Kidney (tissue), 13 donors: ENCODE measurements at regions not wholly inside any gene's neighbourhood (a gene's known extent, or its start where the extent isn't known, plus 50 kb on each side); places are given as distances from the start of the nearest gene placed in this dataset.

Source experiments
- DNase-seq, 5 donors: peaks; one replicate each; pipeline ENCODE4 v3.0.0-alpha.2; 2013 to 2020
- FAIRE-seq: peaks from 2 replicates; lab custom pipeline; 2012; peaks lifted over from hg19 to GRCh38; lab: Jason Lieb, UNC
- H3K27ac ChIP-seq, 2 donors: one replicate each; pipeline ENCODE4 v1.7.0; 2013; ENCODE audit warnings: low read depth in 2 of 2, low read length in 2 of 2, inconsistent platforms in 1 of 2
- H3K27me3 ChIP-seq: one replicate; pipeline ENCODE4 v1.7.1; 2013; ENCODE audit warnings: low read length, inconsistent platforms; ENCODE audit not compliant: control insufficient read depth, insufficient read depth
- H3K36me3 ChIP-seq, 3 donors: one replicate each; pipeline versions ENCODE4 v1.7.0 to v1.7.1; 2013; ENCODE audit warnings: low read length in 3 of 3, control low read depth in 1 of 3, inconsistent platforms in 1 of 3; ENCODE audit not compliant: insufficient read depth in 3 of 3, control insufficient read depth in 2 of 3
- H3K4me1 ChIP-seq, 3 donors: one replicate each; pipeline versions ENCODE4 v1.7.0 to v1.7.1; 2013; ENCODE audit warnings: low read length in 3 of 3, inconsistent platforms in 1 of 3, low read depth in 1 of 3; ENCODE audit not compliant: control insufficient read depth in 2 of 3, insufficient read depth in 2 of 3
- H3K4me3 ChIP-seq, 3 donors: one replicate each; pipeline versions ENCODE4 v1.7.0 to v1.8.1; 2013; ENCODE audit warnings: low read length in 3 of 3, control low read depth in 1 of 3, inconsistent platforms in 1 of 3
- H3K9ac ChIP-seq, 3 donors: one replicate each; pipeline versions ENCODE4 v1.7.0 to v1.7.1; 2013; ENCODE audit warnings: low read length in 3 of 3, control low read depth in 1 of 3, inconsistent platforms in 1 of 3
- H3K9me3 ChIP-seq, 3 donors: one replicate each; pipeline versions ENCODE4 v1.7.0 to v1.7.1; 2013; ENCODE audit warnings: low read length in 3 of 3, control low read depth in 1 of 3, inconsistent platforms in 1 of 3; ENCODE audit not compliant: control insufficient read depth in 2 of 3, insufficient read depth in 1 of 3
- intact Hi-C: fragments of 100-400 bp; cut with DNase I; formaldehyde crosslinking; loops from one replicate; pipeline ENCODE4 v1.11.1; 2022
- TF ChIP-seq, protein P1 (sequence below): IDR thresholded peaks from 3 replicates; pipeline ENCODE4 v1.5.1; 2012; ENCODE audit warnings: mild to moderate bottlenecking, moderate library complexity, borderline replicate concordance; ENCODE audit not compliant: insufficient read depth; ENCODE audit errors: extremely low read depth
- donor health status: control.
- donor health status: control.
- donor health status: control.
- donor health status: control.
- donor health status: control.
- donor health status: DM: yes; HTN: yes; CAD: no.
- donor health status: Normal renal cell carcinoma (clear cell type).

DNA sequence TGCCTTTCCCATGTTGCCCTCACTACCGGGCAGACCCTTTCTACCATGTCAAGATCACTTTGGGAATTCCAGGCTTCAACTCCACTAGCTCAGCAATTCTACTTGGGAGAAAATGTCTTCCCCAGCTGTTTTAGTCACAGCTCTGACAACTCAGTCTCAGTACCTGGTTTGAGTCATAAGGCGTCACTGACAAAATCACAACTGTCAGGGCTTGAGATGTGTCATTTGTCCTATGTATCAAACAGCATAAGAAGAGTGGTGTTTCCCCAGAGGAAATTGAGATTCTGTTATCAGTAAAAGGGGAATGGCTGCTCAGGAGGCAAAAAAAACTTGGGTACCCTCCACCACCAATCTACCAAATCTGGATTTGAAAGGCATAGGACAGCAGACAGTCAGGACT is 594.9 kb upstream of the SUCLG2 start:
- FAIRE-seq (no peak), DNase-seq (no peak)
- no peaks in the 10 kb centered on the region for H3K9me3 ChIP-seq
- no peak overlapping the region for H3K9ac ChIP-seq
- intact Hi-C loops = no loop called here
- no peaks in the 10 kb centered on the region for H3K27me3 ChIP-seq
- no peak overlapping the region for H3K27ac ChIP-seq
- TF ChIP-seq, protein P1, sequence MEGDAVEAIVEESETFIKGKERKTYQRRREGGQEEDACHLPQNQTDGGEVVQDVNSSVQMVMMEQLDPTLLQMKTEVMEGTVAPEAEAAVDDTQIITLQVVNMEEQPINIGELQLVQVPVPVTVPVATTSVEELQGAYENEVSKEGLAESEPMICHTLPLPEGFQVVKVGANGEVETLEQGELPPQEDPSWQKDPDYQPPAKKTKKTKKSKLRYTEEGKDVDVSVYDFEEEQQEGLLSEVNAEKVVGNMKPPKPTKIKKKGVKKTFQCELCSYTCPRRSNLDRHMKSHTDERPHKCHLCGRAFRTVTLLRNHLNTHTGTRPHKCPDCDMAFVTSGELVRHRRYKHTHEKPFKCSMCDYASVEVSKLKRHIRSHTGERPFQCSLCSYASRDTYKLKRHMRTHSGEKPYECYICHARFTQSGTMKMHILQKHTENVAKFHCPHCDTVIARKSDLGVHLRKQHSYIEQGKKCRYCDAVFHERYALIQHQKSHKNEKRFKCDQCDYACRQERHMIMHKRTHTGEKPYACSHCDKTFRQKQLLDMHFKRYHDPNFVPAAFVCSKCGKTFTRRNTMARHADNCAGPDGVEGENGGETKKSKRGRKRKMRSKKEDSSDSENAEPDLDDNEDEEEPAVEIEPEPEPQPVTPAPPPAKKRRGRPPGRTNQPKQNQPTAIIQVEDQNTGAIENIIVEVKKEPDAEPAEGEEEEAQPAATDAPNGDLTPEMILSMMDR = no peak
- no peaks in the 10 kb centered on the region for H3K4me1 ChIP-seq
- H3K36me3 ChIP-seq = no peaks in the 10 kb centered on the region
- H3K4me3 ChIP-seq = no peak overlapping the region

DNA sequence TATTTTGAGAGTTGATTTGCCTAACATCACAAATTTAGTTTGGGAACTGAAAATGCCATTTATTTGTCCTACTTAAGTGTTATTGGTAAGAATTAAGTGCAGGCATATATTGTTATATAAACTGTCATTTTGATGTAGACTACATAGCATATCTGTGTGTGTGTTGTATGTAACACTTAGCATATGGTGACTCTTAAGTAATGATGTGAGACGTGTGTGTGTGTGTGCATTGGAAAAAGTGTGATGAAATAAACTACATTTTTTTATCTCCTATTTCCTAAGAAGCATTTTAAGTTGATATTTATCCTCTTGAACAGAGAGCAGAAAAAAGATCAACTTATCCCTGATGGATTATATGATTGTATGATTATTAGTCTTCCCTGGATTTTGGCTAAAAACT is 588.2 kb upstream of the SUCLG2 start:
- Histone ChIP-seq H3K36me3 (no peaks in the 10 kb centered on the region), H3K4me1 (no peaks in the 10 kb centered on the region), H3K9me3 (no peaks in the 10 kb centered on the region), H3K9ac (no peak overlapping the region), H3K4me3 (no peak overlapping the region), H3K27me3 (no peaks in the 10 kb centered on the region), H3K27ac (no peak overlapping the region)
- TF ChIP-seq, protein P1 = no peak
- DNase-seq = no peak
- intact Hi-C loops = no loop called here
- FAIRE-seq = no peak

DNA sequence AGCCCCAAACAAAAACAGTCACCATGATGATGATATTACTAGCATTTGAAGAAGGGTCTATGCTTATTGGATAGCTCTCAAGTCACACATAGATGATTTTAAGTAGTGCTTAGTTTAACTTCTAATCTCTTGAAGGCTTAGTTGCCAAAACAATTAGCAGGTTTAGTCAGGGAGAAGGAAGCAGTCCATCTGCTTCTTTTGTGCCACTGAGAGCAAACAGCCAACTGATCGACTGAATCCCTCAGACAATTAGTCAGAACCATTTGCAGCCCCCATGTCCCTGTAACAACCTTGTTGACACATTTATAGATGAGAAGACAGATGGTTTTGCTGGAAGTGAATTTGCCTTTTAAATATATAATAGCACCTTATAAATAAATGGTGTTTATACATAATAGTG is 585.1 kb upstream of the SUCLG2 start:
- no peaks in the 10 kb centered on the region for H3K36me3 ChIP-seq
- no peak overlapping the region for H3K27ac ChIP-seq
- H3K27me3 ChIP-seq = no peaks in the 10 kb centered on the region
- intact Hi-C loops = no loop called here
- H3K4me1 ChIP-seq = no peaks in the 10 kb centered on the region
- no peak overlapping the region for H3K9ac ChIP-seq
- no peak overlapping the region for H3K4me3 ChIP-seq
- TF ChIP-seq, protein P1 = no peak
- no peaks in the 10 kb centered on the region for H3K9me3 ChIP-seq
- DNase-seq = no peak
- no peak for FAIRE-seq

DNA sequence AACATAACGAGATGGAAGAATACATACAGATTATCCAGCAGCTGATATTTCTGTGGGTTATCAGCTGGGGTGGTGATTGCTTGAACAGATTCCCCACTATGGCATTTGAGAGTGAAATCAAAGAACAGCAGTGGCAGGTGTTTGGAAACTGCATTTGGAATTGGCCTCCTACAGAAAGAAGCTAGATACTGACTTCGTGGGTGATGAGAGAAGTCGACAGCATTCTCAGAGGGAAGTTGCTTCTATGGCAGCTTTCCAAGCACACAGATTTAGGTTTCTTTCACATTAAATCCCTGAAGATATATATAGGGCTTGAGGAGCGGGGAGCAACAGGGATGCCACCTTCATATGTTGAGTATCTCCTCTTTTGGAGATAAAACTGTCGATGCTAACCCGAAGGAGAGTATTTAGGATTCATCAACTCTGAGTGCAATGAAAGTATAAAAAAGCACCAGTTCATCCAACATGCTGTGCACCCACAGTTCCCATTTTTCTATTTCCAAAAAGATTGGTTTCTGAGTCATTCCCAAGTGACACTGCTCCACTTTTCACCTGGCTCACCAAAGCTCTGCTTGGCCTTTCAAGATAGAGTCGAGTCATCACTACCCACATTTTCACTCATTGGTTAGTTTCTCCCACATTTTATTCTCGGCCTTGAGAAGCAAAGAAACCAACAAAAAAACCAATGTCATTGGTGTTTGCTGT is 579.8 kb upstream of the SUCLG2 start:
- intact Hi-C loops = no loop called here
- Histone ChIP-seq H3K4me1 (no peaks in the 10 kb centered on the region), H3K27ac (no peak overlapping the region), H3K9me3 (no peaks in the 10 kb centered on the region), H3K9ac (no peak overlapping the region), H3K36me3 (no peaks in the 10 kb centered on the region), H3K27me3 (no peaks in the 10 kb centered on the region), H3K4me3 (no peak overlapping the region)
- DNase-seq (no peak), FAIRE-seq (no peak)
- TF ChIP-seq, protein P1 = no peak
